HEK293T (cell line): ENCODE measurements at regions not wholly inside any gene's neighbourhood (a gene's known extent, or its start where the extent isn't known, plus 50 kb on each side); places are given as distances from the start of the nearest gene placed in this dataset.
"Not testable (repeated sequence)": the region's sequence is repeated elsewhere in the genome, so short reads cannot be mapped to it uniquely, and the experiment has no call there.

ENCODE experiments used
- CTCF ChIA-PET: fragments of 350-600 bp; formaldehyde crosslinking; extraction: SDS; loops from one replicate; lab custom pipeline; 2021; ENCODE audit warnings: antibody characterized with exemption, inconsistent platforms; lab: Yijun Ruan, JAX
- POLR2A ChIA-PET: fragments of 350-600 bp; formaldehyde crosslinking; extraction: SDS; loops from one replicate; lab custom pipeline; 2020; ENCODE audit warnings: antibody characterized with exemption, inconsistent platforms; lab: Yijun Ruan, JAX
- DNase-seq: peaks from one replicate; pipeline ENCODE4 v3.0.0; 2012; ENCODE audit warnings: mixed read lengths; ENCODE audit errors: extremely low spot score
- ARNT ChIP-seq: fragments of 450-650 bp; IDR thresholded peaks from 2 replicates; pipeline ENCODE4 v1.6.1; 2017; ENCODE audit warnings: mild to moderate bottlenecking
- BHLHE40 ChIP-seq: fragments of 450-650 bp; IDR thresholded peaks from 2 replicates; pipeline ENCODE4 v1.6.1; 2016; ENCODE audit warnings: mild to moderate bottlenecking, moderate library complexity, borderline replicate concordance
- CTBP1 ChIP-seq: fragments of 450-650 bp; IDR thresholded peaks from 2 replicates; pipeline ENCODE4 v1.6.1; 2016; ENCODE audit warnings: borderline replicate concordance
- ELF4 ChIP-seq: fragments of 450-650 bp; IDR thresholded peaks from 2 replicates; pipeline ENCODE4 v1.6.1; 2017; ENCODE audit warnings: antibody characterized with exemption
- FOXA1 ChIP-seq: fragments of 450-650 bp; IDR thresholded peaks from 2 replicates; pipeline ENCODE4 v1.6.1; 2016; ENCODE audit warnings: mild to moderate bottlenecking
- FOXK2 ChIP-seq: fragments of 450-650 bp; IDR thresholded peaks from 2 replicates; pipeline ENCODE4 v1.6.1; 2016; ENCODE audit warnings: mild to moderate bottlenecking
- FOXM1 ChIP-seq: fragments of 450-650 bp; IDR thresholded peaks from 2 replicates; pipeline ENCODE4 v1.6.1; 2017; ENCODE audit warnings: mild to moderate bottlenecking, borderline replicate concordance
- HDGF ChIP-seq: fragments of 450-650 bp; IDR thresholded peaks from 2 replicates; pipeline ENCODE4 v1.6.1; 2017; ENCODE audit warnings: antibody characterized with exemption, borderline replicate concordance
- L3MBTL2 ChIP-seq: fragments of 450-650 bp; conservative IDR thresholded peaks from 2 replicates; pipeline ENCODE4 v1.6.1; 2016; ENCODE audit warnings: mild to moderate bottlenecking
- LEF1 ChIP-seq: fragments of 450-650 bp; IDR thresholded peaks from 2 replicates; pipeline ENCODE4 v1.6.1; 2017; ENCODE audit warnings: mild to moderate bottlenecking, borderline replicate concordance
- NFRKB ChIP-seq: fragments of 450-650 bp; IDR thresholded peaks from 2 replicates; pipeline ENCODE4 v1.6.1; 2016; ENCODE audit warnings: mild to moderate bottlenecking, moderate library complexity
- SP1 ChIP-seq: fragments of 450-650 bp; IDR thresholded peaks from 2 replicates; pipeline ENCODE4 v1.6.1; 2017
- SUZ12 ChIP-seq: fragments of 450-650 bp; IDR thresholded peaks from 2 replicates; pipeline ENCODE4 v1.6.1; 2016; ENCODE audit warnings: mild to moderate bottlenecking
- TARDBP ChIP-seq: fragments of 450-650 bp; IDR thresholded peaks from 2 replicates; pipeline ENCODE4 v1.6.1; 2016
- ZNF384 ChIP-seq: fragments of 450-650 bp; IDR thresholded peaks from 2 replicates; pipeline ENCODE4 v1.6.1; 2016
- TF ChIP-seq, protein P1 (sequence below): fragments of 450-650 bp; IDR thresholded peaks from 2 replicates; pipeline ENCODE4 v1.6.1; 2016

DNA sequence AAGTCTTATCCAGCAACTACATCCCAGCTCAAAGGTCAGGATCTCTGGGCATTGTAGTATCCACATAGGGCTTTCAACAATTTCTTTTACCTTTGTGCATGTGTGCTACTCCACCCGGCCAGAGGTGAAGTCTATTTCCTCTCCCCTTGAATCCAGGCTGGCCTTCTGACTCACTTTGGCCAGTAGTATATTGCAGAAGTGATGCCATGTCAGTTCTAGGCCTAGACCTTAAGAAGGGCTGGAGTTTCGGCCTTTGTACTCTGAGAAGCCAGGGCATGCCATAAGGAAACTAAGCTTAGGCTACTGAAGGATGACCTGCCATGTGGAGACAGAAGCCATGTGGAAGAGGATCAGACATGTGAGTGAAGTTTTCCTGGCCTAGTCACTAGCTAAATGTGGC, 191.2 kb upstream of the ATP6AP2 start:
- POLR2A ChIA-PET: no interaction called here
- DNase-seq: no peak
- CTCF ChIA-PET: no interaction called here
- TF ChIP-seq, protein P1, sequence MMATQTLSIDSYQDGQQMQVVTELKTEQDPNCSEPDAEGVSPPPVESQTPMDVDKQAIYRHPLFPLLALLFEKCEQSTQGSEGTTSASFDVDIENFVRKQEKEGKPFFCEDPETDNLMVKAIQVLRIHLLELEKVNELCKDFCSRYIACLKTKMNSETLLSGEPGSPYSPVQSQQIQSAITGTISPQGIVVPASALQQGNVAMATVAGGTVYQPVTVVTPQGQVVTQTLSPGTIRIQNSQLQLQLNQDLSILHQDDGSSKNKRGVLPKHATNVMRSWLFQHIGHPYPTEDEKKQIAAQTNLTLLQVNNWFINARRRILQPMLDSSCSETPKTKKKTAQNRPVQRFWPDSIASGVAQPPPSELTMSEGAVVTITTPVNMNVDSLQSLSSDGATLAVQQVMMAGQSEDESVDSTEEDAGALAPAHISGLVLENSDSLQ: no peak
- no peak for TF ChIP-seq FOXK2
- no peak for TF ChIP-seq FOXA1
- no peak for TF ChIP-seq ARNT
- no peak for TF ChIP-seq NFRKB
- TF ChIP-seq FOXM1: no peak
- TF ChIP-seq BHLHE40: no peak
- TF ChIP-seq LEF1: no peak
- no peak for TF ChIP-seq L3MBTL2
- TF ChIP-seq ELF4: no peak
- no peak for TF ChIP-seq TARDBP

DNA sequence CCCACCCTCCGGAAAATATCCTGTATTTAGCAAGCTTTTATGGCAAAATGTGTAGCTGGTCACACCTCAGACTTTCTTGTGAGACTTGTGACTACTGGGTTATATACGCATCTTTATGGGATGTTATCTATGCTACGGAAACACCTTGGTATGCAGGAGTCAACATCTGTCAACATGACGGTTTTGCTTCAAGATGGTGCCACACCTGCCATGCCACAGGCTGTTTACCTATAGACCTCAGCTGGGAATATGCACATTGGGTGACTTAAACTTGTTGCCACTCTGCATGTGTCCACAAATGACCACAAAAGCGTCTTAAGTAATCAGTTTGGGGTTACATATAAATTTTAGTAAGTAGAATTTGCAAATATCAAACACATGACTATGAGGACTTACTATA, 192.3 kb upstream of the ATP6AP2 start:
- CTCF ChIA-PET: no interaction called here
- POLR2A ChIA-PET: no interaction called here
- DNase-seq: no peak
- no peak for TF ChIP-seq ARNT
- TF ChIP-seq, protein P1: no peak
- TF ChIP-seq FOXM1: no peak
- TF ChIP-seq BHLHE40: no peak
- TF ChIP-seq ELF4: no peak
- no peak for TF ChIP-seq ZNF384
- TF ChIP-seq FOXK2: no peak
- TF ChIP-seq SUZ12: no peak
- no peak for TF ChIP-seq FOXA1
- no peak for TF ChIP-seq NFRKB
- no peak for TF ChIP-seq L3MBTL2
- no peak for TF ChIP-seq SP1
- TF ChIP-seq LEF1: no peak
- no peak for TF ChIP-seq HDGF
- no peak for TF ChIP-seq TARDBP
- TF ChIP-seq CTBP1: no peak

DNA sequence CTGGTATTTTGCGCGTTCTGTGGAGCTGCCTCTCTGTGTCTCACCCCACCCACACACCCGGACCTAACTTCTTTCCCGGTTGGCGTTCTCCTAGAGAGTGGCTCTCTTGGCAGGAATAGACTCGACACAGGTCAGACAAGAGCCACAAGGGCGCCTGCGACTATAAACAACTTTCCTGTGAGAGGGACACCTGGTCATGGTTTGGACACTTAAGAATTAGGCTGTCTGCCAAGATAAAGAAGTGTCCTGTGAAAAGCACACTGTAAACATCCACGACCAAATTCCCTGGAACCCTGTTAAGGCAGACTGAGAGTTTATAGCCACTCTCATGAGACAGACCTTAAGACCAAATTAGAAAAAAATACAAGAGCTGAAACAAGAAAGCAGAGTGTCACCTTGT, 192.9 kb upstream of the ATP6AP2 start:
- DNase-seq, CTCF ChIA-PET, POLR2A ChIA-PET: not testable (repeated sequence)

DNA sequence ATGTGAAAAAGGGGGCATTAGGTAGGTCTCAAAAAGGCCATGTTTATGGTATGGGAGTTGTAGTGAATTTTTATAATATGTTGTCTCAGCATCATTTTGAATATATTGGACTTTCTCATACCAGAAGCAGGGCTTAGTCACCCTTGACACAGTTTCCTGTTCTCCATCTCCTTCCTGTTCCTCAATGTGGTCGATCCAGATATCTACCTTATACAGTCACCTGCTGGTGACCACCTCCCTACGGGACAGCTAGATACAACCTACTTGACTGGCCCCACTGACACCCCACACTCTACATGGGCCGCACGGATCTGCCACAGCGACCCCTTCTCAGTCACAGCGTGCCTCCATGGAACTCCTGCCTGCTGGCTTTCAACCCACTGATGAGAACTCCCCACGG, 193.5 kb upstream of the ATP6AP2 start:
- CTCF ChIA-PET, POLR2A ChIA-PET, DNase-seq: not testable (repeated sequence)

DNA sequence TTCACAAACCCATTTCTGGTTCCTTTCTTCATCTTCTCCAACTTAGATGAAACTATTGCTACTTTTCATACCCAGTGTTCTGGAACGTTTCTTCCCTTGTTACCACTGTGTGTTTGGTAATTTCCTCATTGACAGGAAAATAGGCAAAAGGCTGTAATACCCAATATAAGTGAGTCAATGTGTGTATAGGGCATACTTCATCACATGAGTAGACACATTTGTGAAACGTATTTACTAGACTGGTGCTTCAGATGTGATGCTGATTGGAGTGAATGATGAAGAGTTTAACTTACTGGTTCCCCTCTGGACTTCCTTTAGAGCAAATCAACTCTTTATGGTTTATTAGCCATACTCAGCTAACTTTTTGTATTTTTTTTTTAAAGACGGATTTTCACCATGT, 195.1 kb upstream of the ATP6AP2 start:
- CTCF ChIA-PET: no interaction called here
- POLR2A ChIA-PET: no interaction called here
- TF ChIP-seq SUZ12 (no peak), BHLHE40 (no peak), TARDBP (no peak), SP1 (no peak), FOXA1 (no peak), NFRKB (no peak), LEF1 (no peak), FOXK2 (no peak), HDGF (no peak), CTBP1 (no peak), ZNF384 (no peak), L3MBTL2 (no peak), ELF4 (no peak), FOXM1 (no peak)
- TF ChIP-seq, protein P1: no peak

DNA sequence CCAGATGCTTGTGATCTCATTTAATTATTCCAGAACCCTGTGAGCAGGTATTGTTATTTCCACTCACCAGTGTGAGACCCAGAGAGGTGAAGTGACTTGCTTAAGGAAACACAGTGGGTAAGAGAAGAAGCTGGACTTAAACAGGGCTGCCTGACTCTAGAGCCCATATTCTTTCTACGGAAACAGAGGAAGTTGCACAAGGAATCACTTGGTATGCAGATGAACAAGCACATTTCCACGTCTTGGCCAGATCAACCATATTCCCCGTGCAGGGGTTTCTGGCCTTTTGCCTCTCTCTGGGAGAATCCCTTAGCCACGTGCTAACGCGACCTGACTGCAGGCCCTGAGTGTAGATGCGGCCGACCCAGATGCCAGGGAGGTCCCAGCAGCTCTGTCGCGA, 195.5 kb upstream of the ATP6AP2 start:
- TF ChIP-seq ARNT: no peak
- TF ChIP-seq, protein P1: no peak
- no peak for TF ChIP-seq NFRKB
- no peak for TF ChIP-seq SP1
- TF ChIP-seq TARDBP: no peak
- TF ChIP-seq L3MBTL2: no peak
- ChIA-PET POLR2A (no interaction called here), CTCF (no interaction called here)
- DNase-seq: no peak

More for the DNA sequence above, 195.1 kb upstream of the ATP6AP2 start:
- no peak for DNase-seq

DNA sequence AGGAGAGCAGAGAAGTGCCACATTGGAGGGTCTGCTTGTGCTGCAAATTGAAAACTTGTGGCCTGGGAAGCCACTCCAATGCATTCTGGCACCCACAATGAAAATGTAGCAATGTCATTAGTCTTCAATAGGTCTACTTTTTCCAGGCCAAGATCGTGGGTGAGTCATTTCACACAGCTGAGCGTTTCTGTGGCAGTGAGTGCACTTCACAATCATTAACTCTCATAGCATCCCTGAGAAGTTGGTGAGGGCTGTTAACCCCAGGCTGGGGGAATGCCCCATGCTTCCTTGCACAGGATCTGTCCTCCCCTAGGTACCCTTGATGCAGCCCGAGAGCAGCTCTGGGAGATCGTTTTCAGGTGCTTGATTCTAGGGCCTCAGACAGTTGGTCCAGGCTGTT, 196.8 kb upstream of the ATP6AP2 start:
- TF ChIP-seq L3MBTL2: no peak
- TF ChIP-seq ARNT: no peak
- TF ChIP-seq ELF4: no peak
- TF ChIP-seq SUZ12: no peak
- TF ChIP-seq BHLHE40: no peak
- no peak for TF ChIP-seq TARDBP
- no peak for TF ChIP-seq LEF1
- no peak for TF ChIP-seq NFRKB
- TF ChIP-seq, protein P1: no peak
- no peak for TF ChIP-seq SP1
- no peak for TF ChIP-seq FOXM1
- TF ChIP-seq FOXA1: no peak
- no peak for TF ChIP-seq ZNF384
- TF ChIP-seq HDGF: no peak
- TF ChIP-seq CTBP1: no peak
- CTCF ChIA-PET: no interaction called here
- no peak for DNase-seq
- POLR2A ChIA-PET: no interaction called here
